T47D (cell line): ENCODE measurements at regions not wholly inside any gene's neighbourhood (a gene's known extent, or its start where the extent isn't known, plus 50 kb on each side); places are given as distances from the start of the nearest gene placed in this dataset.
"Not testable (repeated sequence)": the region's sequence is repeated elsewhere in the genome, so short reads cannot be mapped to it uniquely, and the experiment has no call there.

Experiments used
- DNase-seq, 2 experiments: peaks; one replicate each; pipeline versions ENCODE4 v3.0.0 to v3.0.0-alpha.2; 2011 to 2012; ENCODE audit warnings: low read depth in 1 of 2, low spot score in 1 of 2
- JUND ChIP-seq: IDR thresholded peaks from 2 replicates; pipeline ENCODE4 v1.6.1; 2012; ENCODE audit warnings: low read depth
- in situ Hi-C: cut with HindIII; loops from 2 replicates; pipeline ENCODE4 v1.10.0; 2016; ENCODE audit warnings: low sequenced_read_pairs, low pct_unique_long_range_greater_than_20kb

GRCh38 chr16:62288990-62289629 is 252.9 kb upstream of the CDH8 start:
- DNase-seq: no peak
- in situ Hi-C loops: no loop called here
- no peak for TF ChIP-seq JUND

DNA sequence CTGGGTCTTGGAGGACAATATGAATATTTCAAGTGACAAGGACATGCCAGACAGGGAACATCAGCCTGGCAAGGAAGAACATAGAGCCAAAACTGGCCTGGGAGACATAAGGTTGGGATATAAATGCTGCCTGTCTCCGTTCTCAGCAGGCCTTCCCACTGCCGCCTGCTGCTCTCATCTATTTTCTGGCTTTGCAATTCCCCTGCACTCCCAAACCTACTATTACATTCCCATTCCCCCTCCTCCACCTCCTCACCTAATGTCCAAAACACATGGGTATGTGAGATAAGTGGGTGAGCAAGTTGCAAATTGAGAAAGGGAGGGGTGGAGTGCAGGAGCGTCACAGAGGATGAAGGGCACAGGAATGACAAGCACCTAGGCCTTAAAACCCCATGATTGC is 244.3 kb upstream of the CDH8 start:
- DNase-seq: no peak
- no peak for TF ChIP-seq JUND
- in situ Hi-C loops: no loop called here

- DNase-seq: no peak
- in situ Hi-C loops: no loop called here
- no peak for TF ChIP-seq JUND
These were observed 241.7 kb upstream of the CDH8 start for GRCh38 chr16:62277942-62278341.

DNA sequence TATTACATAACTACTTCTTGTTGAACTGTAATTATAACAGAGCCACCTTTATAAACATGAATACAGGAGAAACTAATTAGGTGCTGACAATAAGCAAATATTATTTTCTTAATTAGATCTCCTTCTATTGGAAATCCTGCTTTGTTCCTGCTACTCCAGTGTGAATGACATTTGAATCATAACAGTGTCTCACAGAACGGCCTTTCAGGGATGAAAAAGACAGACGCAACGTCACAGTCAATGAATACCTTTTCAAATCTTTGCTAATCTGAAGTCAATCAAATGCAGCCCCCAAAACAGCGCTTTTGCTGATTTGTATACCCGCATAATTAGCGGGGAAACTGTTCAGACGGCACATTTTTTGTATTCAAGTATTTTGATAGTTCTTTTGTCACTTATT is 240.4 kb upstream of the CDH8 start:
- TF ChIP-seq JUND: no peak
- in situ Hi-C loops: no loop called here

DNA sequence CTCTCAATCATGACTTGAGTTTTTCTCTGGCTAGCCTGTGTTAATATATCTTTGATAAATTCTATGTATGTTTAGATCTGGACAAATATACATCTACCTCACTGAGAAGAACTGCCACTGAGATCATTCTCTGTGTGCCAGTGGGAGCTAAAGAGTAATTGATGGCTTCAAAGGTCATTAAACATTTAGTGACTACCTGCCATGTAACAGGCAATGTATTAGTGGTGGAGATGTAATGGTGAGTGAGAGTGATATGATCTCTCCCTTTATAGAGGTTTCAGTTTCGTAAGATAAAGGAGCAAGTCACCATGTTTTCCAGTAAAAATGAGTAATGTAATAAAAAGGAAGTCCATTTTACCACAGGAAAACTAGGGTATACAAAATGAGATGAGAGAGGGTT is 235.8 kb upstream of the CDH8 start:
- in situ Hi-C loops: no loop called here
- no peak for DNase-seq
- TF ChIP-seq JUND: no peak

More for the DNA sequence above, 240.4 kb upstream of the CDH8 start:
- DNase-seq: no peak

GRCh38 chr16:62261760-62262159 is 225.5 kb upstream of the CDH8 start:
- in situ Hi-C loops: no loop called here
- no peak for DNase-seq
- no peak for TF ChIP-seq JUND

DNA sequence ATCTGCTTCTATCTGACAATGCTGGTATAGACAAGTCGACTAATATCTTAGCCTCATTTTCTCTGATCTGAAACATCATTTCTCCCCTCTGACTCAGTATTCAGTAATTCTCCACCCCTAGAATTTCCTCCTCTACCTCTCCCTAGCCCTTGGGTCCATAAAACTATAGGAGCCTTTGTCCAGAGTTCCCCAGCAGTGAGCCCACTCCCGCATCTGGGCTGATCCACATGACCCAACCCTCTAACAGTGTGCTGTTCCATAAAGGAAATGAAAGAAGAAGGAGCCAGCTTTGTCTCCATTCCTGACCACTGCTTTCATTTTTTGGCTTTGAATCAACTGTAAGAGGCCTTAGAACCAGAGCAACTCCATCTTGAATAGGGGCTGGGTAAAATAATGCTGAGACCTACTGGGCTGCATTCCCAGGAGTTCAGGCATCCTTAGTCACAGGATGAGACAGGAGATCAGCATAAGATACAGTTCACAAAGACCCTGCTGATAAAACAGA is 222.7 kb upstream of the CDH8 start:
- DNase-seq, in situ Hi-C loops: not testable (repeated sequence)

DNA sequence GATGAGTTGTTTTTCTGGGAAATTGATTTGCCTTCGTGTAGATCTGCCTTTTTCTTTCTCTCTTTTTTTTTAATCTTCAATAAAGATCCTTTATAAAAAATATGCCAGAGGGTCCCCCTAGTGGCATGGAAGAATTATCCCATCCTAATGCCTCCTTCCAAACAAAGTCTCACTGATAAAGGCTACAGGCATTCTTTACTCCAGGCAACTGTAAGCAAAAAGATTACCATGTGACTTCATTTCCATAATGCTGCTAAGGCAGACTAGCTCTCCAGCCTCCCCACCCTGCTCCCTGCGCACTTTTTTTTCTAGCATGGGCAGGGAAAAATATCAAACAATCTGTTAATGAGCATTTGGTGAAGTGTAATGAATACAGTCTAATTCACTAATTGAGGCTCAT is 220.2 kb upstream of the CDH8 start:
- TF ChIP-seq JUND: no peak
- in situ Hi-C loops: no loop called here
- no peak for DNase-seq

DNA sequence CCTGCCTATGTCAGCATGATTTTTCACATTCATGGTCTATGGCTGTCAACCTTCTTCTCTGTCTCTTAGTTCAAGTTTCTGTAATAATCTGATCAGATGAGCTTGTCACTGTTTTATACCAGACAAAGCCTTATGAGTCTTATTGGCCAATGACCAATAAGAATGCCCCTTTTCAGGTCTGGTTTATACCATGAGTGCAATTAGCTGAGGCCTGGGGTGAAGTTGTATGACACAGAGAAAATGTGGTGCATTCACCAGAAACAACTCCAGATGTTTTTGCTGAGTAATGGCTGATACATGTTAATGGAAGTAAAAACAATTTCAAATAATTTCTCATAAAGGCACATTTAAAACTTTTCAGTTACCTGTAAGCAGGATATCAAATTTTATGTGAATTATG is 218.6 kb upstream of the CDH8 start:
- DNase-seq: no peak
- in situ Hi-C loops: no loop called here
- no peak for TF ChIP-seq JUND

DNA sequence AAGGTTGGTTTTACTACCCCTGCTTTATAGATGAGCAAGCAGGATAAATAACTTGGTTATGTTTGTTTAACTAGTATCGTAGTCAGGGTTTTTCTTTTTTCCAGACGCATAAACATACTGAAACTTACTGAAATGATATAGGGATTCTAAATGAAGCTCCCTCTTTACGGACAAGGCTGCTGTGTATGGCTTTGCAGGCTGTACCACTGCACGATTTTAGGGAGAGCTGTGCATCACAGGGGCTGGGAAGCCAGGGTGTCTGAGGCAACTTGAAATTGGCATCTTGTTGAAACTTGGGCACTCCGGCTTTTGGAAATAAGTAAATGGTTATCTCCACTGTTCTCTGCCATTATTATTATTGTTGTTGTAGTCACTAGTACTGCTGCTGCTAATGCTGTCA is 218.1 kb upstream of the CDH8 start:
- in situ Hi-C loops: no loop called here
- no peak for TF ChIP-seq JUND
- no peak for DNase-seq

- in situ Hi-C loops: no loop called here
- no peak for TF ChIP-seq JUND
- DNase-seq: peak in 1 of 2 experiments; percentile 15
These were observed 217.7 kb upstream of the CDH8 start for GRCh38 chr16:62253966-62254365.

GRCh38 chr16:62249069-62249468 is 212.8 kb upstream of the CDH8 start:
- in situ Hi-C loops: no loop called here
- no peak for DNase-seq
- no peak for TF ChIP-seq JUND

DNA sequence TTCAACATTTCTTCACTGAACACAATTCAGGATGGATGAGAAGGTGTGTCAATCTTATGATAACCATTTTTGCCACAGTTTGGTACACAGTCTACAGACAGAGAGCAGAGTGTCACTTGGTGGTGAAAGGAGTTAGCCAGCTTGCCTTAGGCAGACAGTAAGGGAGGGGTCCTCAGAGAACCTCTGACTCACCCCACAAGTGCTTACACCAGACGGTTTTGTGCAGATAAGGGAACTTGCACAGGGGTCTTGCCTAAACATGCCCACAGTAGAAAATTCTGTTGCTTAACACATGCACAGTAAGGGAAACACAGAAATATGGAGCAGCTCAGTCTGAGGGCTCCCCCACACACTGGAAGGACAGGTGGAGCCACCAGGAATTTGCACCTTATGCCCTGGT is 204.5 kb upstream of the CDH8 start:
- in situ Hi-C loops: no loop called here
- TF ChIP-seq JUND: no peak
- no peak for DNase-seq

DNA sequence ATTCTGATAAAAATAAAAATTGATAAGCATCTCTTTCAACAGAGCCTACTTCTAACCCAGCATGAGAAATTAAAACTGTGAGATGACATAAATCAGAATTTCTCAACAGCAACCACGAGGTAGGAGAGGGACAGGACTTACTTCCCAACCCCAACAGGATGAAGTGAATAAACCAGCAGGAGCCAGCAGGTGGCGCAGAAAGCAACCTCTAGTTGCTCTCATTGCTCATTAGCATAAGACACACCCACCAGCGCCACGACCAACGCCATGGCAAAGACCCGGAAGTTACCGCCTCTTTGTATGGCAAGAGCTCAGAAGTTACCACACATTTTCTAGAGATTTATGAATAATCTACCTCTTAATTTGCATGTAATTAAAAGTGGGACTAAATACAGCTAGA is 189.4 kb upstream of the CDH8 start:
- in situ Hi-C loops: no loop called here
- peak in 1 of 2 experiments; percentile 84 for DNase-seq
- no peak for TF ChIP-seq JUND
